Testis (tissue), 2 donors: ENCODE measurements at regions not wholly inside any gene's neighbourhood (a gene's known extent, or its start where the extent isn't known, plus 50 kb on each side); places are given as distances from the start of the nearest gene placed in this dataset.

Experiments
- DNase-seq: peaks from one replicate; pipeline ENCODE4 v3.0.0-alpha.2; 2019
- H3K27ac ChIP-seq, 2 donors: fragments of 200-600 bp; sonication (generic); one replicate each; pipeline ENCODE4 v1.5.1; 2019
- H3K27me3 ChIP-seq: fragments of 200-600 bp; sonication (generic); one replicate; pipeline ENCODE4 v1.5.1; 2019
- H3K36me3 ChIP-seq: fragments of 200-600 bp; sonication (generic); one replicate; pipeline ENCODE4 v1.5.1; 2017; ENCODE audit warnings: low read depth; ENCODE audit errors: missing control alignments
- H3K4me1 ChIP-seq: fragments of 200-600 bp; sonication (generic); one replicate; pipeline ENCODE4 v1.5.1; 2019
- H3K4me3 ChIP-seq, 2 donors: fragments of 200-600 bp; sonication (generic); one replicate each; pipeline ENCODE4 v1.5.1; 2017 to 2019
- H3K9me3 ChIP-seq: fragments of 200-600 bp; sonication (generic); one replicate; pipeline ENCODE4 v1.5.1; 2017
- POLR2A ChIP-seq: fragments of 450-650 bp; IDR thresholded peaks from one replicate; pipeline ENCODE4 v1.6.1; 2017; ENCODE audit warnings: antibody characterized with exemption, mild to moderate bottlenecking, moderate library complexity
- WGBS, 2 donors: methylation state at CpG; one replicate each; pipeline ENCODE4 v1.1.5; 2018; 5-methylcytosine and 5-hydroxymethylcytosine counted together
- intact Hi-C: fragments of 100-400 bp; cut with DNase I; formaldehyde crosslinking; loops from one replicate; pipeline ENCODE4 v1.15.1; 2023; ENCODE audit warnings: low total_unique reads
- TF ChIP-seq, protein P1 (sequence below), 3 experiments: fragments of 450-650 bp in 2 of 3; fragments of 200-600 bp in 1 of 3; sonication (generic) in 1 of 3; IDR thresholded peaks; one replicate each; pipeline ENCODE4 v1.5.1; 2016 to 2019; ENCODE audit warnings: antibody characterized with exemption in 3 of 3, mild to moderate bottlenecking in 2 of 3, moderate library complexity in 1 of 3

DNA sequence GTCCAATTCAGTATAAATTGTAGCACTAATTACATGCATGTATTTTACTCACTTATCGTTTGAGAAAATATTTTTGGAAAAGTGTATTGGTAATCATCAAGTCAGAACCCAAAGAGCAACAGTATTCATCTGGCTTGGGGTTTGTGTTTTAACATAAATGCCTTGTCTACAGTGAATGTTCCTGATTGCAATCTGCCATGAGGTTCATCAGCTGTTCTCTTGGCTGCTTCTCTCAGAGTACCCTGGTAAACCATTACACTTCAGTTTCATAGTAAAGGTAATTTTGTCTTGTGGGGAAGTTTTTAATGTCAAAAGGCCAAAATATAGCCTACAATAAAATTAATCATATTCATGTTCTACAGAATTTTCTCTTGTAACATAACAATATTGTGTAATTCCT is 150.3 kb downstream of the IFI44 start:
- TF ChIP-seq, protein P1, sequence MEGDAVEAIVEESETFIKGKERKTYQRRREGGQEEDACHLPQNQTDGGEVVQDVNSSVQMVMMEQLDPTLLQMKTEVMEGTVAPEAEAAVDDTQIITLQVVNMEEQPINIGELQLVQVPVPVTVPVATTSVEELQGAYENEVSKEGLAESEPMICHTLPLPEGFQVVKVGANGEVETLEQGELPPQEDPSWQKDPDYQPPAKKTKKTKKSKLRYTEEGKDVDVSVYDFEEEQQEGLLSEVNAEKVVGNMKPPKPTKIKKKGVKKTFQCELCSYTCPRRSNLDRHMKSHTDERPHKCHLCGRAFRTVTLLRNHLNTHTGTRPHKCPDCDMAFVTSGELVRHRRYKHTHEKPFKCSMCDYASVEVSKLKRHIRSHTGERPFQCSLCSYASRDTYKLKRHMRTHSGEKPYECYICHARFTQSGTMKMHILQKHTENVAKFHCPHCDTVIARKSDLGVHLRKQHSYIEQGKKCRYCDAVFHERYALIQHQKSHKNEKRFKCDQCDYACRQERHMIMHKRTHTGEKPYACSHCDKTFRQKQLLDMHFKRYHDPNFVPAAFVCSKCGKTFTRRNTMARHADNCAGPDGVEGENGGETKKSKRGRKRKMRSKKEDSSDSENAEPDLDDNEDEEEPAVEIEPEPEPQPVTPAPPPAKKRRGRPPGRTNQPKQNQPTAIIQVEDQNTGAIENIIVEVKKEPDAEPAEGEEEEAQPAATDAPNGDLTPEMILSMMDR (IDR thresholded peaks at IDR 0.05) = no peak
- no peak for TF ChIP-seq POLR2A

DNA sequence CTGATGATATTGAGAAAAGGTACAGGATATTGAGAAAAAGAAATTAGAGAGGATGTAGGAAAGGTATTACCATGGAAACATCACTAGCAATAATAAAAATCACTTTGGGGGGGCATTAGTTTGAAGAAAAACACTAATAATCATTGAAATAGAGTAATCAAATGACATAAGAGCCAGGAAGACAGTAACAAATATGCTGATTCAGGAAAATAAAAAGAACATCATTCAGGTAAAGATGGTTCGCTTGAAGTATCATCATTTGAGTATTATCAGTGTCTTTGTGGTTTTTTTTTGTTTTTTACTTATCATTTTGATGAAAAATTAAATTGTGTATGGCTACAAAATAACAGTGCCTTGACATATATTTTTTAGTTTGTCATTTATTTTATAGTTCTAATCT is 164.5 kb downstream of the IFI44 start:
- TF ChIP-seq, protein P1 (IDR thresholded peaks at IDR 0.05) = no peak
- TF ChIP-seq POLR2A = no peak
- Histone ChIP-seq H3K27ac (no peak overlapping the region), H3K4me3 (no peak overlapping the region), H3K27me3 (no peaks in the 10 kb centered on the region), H3K9me3 (no peaks in the 10 kb centered on the region), H3K36me3 (no peaks in the 10 kb centered on the region), H3K4me1 (no peaks in the 10 kb centered on the region)
- intact Hi-C loops = no loop called here
- DNase-seq = no peak
- 84 to 86% methylated on average over 1 of the region's 1 CpG for WGBS, 2 donors

More for the DNA sequence above, 150.3 kb downstream of the IFI44 start:
- Histone ChIP-seq H3K36me3 (no peaks in the 10 kb centered on the region), H3K27me3 (no peaks in the 10 kb centered on the region), H3K4me1 (no peaks in the 10 kb centered on the region), H3K4me3 (no peak overlapping the region), H3K27ac (no peak overlapping the region), H3K9me3 (no peaks in the 10 kb centered on the region)
- 58 to 63% methylated on average over 1 of the region's 1 CpG for WGBS, 2 donors
- intact Hi-C loops = no loop called here
- DNase-seq = no peak

DNA sequence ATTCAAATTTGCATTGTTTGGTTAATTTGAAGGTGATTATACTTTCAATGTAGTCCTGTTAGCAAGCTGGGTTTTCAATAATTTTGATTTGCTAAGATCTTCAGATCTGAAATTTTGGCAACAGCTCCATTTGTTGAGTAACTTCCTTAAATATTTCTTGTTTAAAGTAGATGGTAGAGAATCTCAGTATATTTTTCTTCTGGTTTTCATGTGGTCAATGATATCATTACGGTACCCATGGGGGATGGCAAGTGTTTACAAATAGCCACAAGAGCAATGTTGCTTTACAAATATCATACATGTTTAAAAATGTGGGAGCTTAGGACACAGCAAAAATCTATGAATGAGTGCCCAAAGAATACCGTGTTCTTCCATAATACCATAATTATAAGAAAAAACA is 175.9 kb downstream of the IFI44 start:
- no peaks in the 10 kb centered on the region for H3K4me1 ChIP-seq
- TF ChIP-seq POLR2A = no peak
- TF ChIP-seq, protein P1 (IDR thresholded peaks at IDR 0.05) = no peak
- no peak for DNase-seq
- H3K27ac ChIP-seq = no peak overlapping the region
- H3K9me3 ChIP-seq = no peaks in the 10 kb centered on the region
- WGBS, 2 donors = 84 to 92% methylated on average over 2 of the region's 2 CpGs
- H3K27me3 ChIP-seq = no peaks in the 10 kb centered on the region
- intact Hi-C loops = no loop called here
- H3K36me3 ChIP-seq = no peaks in the 10 kb centered on the region
- H3K4me3 ChIP-seq = no peak overlapping the region

DNA sequence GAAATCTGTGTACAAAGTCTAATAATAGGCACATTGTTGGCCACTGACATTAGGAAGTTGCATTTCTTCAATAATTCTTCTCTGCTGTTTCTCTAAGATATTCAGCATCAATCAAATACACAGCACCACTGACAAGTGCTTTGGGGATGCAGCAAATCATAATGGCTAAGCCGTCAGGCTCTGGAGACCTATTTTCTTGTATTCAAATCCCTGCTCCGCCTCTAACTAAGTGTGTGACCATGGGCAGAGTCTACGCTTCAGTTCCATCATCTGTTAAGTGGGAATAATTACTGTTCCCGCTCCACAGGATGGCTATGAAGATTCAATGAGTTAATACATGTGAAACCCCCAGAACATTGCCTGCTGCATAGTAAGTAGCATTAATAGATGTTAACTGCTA is 176.9 kb downstream of the ADGRL4 start:
- Histone ChIP-seq H3K4me3 (no peak overlapping the region), H3K4me1 (no peaks in the 10 kb centered on the region), H3K36me3 (no peaks in the 10 kb centered on the region), H3K27me3 (no peaks in the 10 kb centered on the region), H3K9me3 (no peaks in the 10 kb centered on the region), H3K27ac (no peak overlapping the region)
- no peak for DNase-seq
- intact Hi-C loops = no loop called here
- WGBS, 2 donors = 89 to 93% methylated on average over 4 of the region's 4 CpGs
- TF ChIP-seq POLR2A = no peak
- TF ChIP-seq, protein P1 (IDR thresholded peaks at IDR 0.05) = no peak

DNA sequence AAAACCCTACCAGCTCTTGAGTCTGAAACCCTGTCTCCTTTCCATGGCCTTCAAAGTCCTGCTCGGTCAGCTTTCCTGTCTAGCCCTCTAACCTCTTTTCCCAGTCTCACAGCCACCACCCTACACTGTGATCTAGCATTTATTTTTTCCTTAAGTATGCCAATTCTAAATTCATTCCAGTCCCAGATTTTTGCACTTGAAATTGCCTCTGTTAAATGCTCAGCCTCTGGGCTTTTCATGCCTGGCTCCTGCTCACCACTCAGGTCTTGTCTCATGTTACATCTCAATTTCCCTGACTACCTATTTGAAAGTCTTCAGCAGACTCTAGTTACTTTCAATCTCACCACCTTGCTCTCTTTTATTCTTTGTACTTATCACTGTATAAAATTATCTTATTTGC is 176.2 kb downstream of the ADGRL4 start:
- H3K36me3 ChIP-seq = no peaks in the 10 kb centered on the region
- no peaks in the 10 kb centered on the region for H3K4me1 ChIP-seq
- H3K9me3 ChIP-seq = no peaks in the 10 kb centered on the region
- WGBS, 2 donors = 33 to 88% methylated on average over 1 of the region's 1 CpG
- H3K4me3 ChIP-seq = no peak overlapping the region
- H3K27me3 ChIP-seq = no peaks in the 10 kb centered on the region
- intact Hi-C loops = no loop called here
- TF ChIP-seq POLR2A = no peak
- TF ChIP-seq, protein P1 (IDR thresholded peaks at IDR 0.05) = no peak
- DNase-seq = no peak
- H3K27ac ChIP-seq = no peak overlapping the region
